ENCODE measurements at regions not wholly inside any gene's neighbourhood (a gene's known extent, or its start where the extent isn't known, plus 50 kb on each side); places are given as distances from the start of the nearest gene placed in this dataset.

GRCh38 chr13:83995930-83996329, 113.7 kb upstream of the SLITRK1 start:
- H3K36me3 ChIP-seq, result no peaks in the 10 kb centered on the region
- DNase-seq, result no peak
- no peak overlapping the region for H3K4me3 ChIP-seq
- WGBS, 2 donors, result 90 to 98% methylated on average over 6 to 7 of the region's 7 CpGs
- TF ChIP-seq POLR2A (IDR thresholded peaks at IDR 0.05) (no peak), CTCF (IDR thresholded peaks at IDR 0.05) (no peak)
- no peaks in the 10 kb centered on the region for H3K9me3 ChIP-seq
- intact Hi-C loops (cut with DNase I), result no loop called here
- H3K27ac ChIP-seq, result no peak overlapping the region
- H3K27me3 ChIP-seq, result no peaks in the 10 kb centered on the region
- no peaks in the 10 kb centered on the region for H3K4me1 ChIP-seq

DNA sequence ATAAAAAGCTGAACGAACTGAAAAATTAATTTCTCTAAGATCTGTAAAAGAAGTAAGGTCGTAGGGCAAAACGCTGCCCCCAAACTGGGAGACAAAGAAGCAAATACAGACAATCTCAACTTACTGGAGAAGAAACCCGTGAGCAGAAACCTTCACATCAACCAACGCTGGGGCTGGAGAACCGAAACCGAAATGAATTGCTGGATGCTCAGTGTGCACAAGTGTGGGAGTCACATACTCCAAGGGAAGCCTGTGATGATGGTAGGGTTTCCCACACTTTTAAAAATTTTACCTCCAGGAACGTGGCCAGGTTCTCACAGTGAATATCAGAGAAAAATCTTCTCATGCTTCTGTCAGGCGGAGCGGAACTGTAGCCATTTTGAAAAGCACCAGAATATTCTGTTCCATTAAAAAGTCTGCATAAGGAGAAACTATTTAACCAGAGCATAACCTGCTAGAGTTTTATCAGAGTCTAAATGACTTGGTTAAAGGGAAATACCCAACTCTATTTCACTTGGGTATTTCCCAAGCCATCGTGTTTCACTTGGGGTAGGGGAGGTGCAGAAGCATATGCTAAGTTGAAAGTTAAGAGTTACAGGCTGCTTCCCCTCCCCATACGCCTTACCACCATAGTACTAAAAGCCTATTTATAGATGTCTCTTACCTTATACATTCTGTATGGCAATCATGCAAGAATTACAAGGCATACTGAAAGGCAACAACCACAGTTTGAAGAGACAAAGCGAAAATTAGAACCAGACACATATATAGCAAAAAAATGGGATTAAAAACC, 110.5 kb upstream of the SLITRK1 start:
- intact Hi-C loops (cut with DNase I), result no loop called here
- Histone ChIP-seq H3K27ac (no peak overlapping the region), H3K4me1 (no peaks in the 10 kb centered on the region), H3K9me3 (no peaks in the 10 kb centered on the region), H3K27me3 (no peaks in the 10 kb centered on the region), H3K36me3 (no peaks in the 10 kb centered on the region), H3K4me3 (no peak overlapping the region)
- 84 to 86% methylated on average over 13 of the region's 13 CpGs for WGBS, 2 donors
- TF ChIP-seq CTCF (IDR thresholded peaks at IDR 0.05) (no peak), POLR2A (IDR thresholded peaks at IDR 0.05) (no peak)
- DNase-seq, result no peak

DNA sequence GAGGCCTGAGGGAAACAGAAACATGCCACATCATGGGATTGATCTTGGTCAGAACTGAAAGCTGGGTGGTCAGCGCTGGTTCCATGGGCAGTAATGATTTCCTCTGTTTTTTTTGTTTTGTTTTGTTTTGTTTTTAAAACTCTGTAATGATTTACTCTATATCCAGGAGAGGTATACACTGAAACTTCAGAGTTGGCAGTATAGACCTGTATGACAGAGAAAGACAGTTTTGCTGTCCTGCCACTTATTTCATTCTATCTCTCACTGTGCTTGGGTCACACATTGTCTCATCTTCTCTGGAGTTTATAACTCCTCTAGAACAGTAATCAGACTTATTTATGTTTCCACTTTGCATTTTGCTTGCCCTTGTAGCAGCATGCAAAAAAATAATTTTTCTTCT, 105.1 kb upstream of the SLITRK1 start:
- intact Hi-C loops (cut with DNase I), result no loop called here
- 85 to 94% methylated on average over 1 of the region's 1 CpG for WGBS, 2 donors
- no peak overlapping the region for H3K27ac ChIP-seq

GRCh38 chr13:83984793-83985192, 102.5 kb upstream of the SLITRK1 start:
- Histone ChIP-seq H3K27ac (no peak overlapping the region), H3K4me3 (no peak overlapping the region), H3K27me3 (no peaks in the 10 kb centered on the region), H3K36me3 (no peaks in the 10 kb centered on the region), H3K9me3 (no peaks in the 10 kb centered on the region), H3K4me1 (no peaks in the 10 kb centered on the region)
- intact Hi-C loops (cut with DNase I), result no loop called here
- no peak for DNase-seq
- TF ChIP-seq CTCF (IDR thresholded peaks at IDR 0.05) (no peak), POLR2A (IDR thresholded peaks at IDR 0.05) (no peak)
- WGBS, 2 donors, result 43 to 56% methylated on average over 1 of the region's 1 CpG

More for the DNA sequence above, 105.1 kb upstream of the SLITRK1 start:
- Histone ChIP-seq H3K4me3 (no peak overlapping the region), H3K4me1 (no peaks in the 10 kb centered on the region), H3K27me3 (no peaks in the 10 kb centered on the region), H3K36me3 (no peaks in the 10 kb centered on the region), H3K9me3 (no peaks in the 10 kb centered on the region)
- DNase-seq, result no peak
- TF ChIP-seq POLR2A (IDR thresholded peaks at IDR 0.05) (no peak), CTCF (IDR thresholded peaks at IDR 0.05) (no peak)

DNA sequence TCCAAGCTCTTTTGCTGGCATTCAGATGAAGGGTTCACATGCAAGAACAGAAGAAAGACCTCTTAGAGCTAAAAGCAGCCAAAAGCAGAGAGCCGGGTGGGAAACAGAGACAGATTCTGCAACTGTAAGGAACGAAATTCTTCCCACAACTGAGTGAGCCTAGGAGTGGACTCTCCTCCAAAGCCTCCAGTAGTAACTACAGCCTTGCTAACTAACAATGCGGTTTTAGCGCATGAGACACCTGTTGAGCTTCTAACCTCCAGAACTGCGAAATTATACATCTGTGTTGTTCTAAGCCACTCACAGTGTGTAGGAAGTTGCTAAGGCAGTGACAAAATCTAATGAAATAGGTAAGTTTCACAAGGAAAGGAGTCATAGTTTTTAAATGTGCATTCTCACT, 98.1 kb upstream of the SLITRK1 start:
- no peaks in the 10 kb centered on the region for H3K4me1 ChIP-seq
- WGBS, 2 donors, result 77 to 79% methylated on average over 5 of the region's 5 CpGs
- H3K4me3 ChIP-seq, result no peak overlapping the region
- no peak for DNase-seq
- no peak overlapping the region for H3K27ac ChIP-seq
- intact Hi-C loops (cut with DNase I), result no loop called here
- H3K27me3 ChIP-seq, result no peaks in the 10 kb centered on the region
- H3K9me3 ChIP-seq, result no peaks in the 10 kb centered on the region
- H3K36me3 ChIP-seq, result no peaks in the 10 kb centered on the region
- no peak for TF ChIP-seq POLR2A (IDR thresholded peaks at IDR 0.05)
- TF ChIP-seq CTCF (IDR thresholded peaks at IDR 0.05), result no peak

Data from esophagus squamous epithelium (tissue), 5 donors.